ENCODE measurements at regions not wholly inside any gene's neighbourhood (a gene's known extent, or its start where the extent isn't known, plus 50 kb on each side); places are given as distances from the start of the nearest gene placed in this dataset.

DNA sequence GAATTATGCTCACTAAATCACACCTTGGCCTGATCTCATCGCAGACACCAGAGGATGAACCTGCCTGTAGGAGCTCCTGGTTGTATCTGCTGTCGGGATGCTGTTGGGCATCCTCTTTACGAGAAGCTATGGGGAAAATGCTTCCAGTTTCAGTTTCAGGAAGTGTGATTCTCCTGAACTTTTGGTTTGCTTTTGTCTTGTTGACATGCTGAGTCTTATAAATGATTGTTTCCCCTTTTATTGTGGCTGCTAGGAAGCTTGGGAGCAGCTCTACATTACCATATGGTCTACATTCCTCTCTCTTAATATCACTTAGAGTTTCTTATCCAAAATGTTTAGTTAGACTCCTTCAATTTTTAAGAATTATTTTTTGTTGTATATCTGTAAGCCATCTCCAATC, 227.5 kb downstream of the MTX2 start:
- DNase-seq (ENCODE audit: extremely low read depth in 1 of 2, low read depth in 1 of 2), result no peak

DNA sequence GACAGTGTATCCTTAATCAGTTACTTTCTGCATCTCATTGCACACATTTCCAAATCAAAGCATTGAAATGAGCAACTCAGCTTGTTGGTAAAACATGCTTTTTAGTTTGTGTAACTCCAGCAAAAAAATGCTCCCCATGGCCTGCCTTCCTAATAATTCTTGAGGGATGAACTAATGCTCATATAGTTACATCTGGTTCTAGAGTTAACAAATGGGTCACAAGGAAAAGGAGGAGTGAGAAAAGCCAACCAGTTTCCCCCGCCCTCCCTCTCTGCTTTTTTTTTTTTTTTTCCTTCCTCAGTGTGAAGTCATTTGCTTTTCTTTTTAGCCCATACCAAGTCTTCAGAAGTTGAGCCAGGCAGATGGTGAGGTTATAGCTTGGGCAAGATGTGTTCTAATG, 231.7 kb downstream of the MTX2 start:
- DNase-seq (ENCODE audit: extremely low read depth in 1 of 2, low read depth in 1 of 2), result no peak

DNA sequence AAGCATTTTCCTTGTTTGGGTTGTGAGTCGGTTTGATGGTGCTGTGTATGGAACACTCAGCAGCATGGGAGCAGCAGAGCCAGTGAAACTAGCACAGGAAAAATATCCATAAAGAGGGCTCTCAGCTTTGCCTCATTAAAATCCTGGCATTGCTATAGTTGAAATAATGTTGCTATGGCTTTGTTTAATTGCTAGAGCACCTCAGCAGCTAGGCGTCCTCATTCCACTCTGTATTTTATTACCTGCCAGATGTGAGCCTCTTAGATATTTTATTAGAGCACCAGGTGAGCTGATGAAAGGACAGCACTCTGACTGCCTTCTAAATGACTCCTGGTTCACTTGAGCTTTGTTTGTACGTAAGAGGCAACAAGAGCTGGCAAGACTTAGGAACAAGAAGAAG, 232.4 kb downstream of the MTX2 start:
- DNase-seq (ENCODE audit: extremely low read depth in 1 of 2, low read depth in 1 of 2), result no peak

DNA sequence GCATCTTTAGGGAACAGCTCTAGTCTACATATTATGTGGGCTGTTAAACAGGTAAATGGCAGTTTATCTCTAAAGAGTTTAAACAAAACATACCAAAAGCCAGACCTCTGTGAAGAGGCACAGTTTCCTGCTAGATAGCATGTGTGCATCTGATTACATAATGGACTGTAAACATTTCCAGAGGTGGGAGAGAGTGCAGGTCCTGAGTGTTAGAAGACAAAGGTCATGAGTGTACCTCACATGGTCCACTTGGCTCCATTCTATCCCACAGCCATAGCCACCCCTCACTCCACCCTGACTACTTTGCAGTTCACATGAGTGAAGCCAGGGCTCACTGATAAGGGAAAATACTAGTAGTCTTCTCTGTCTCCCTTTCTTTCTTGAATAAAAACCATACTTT, 233.4 kb downstream of the MTX2 start:
- DNase-seq (ENCODE audit: extremely low read depth in 1 of 2, low read depth in 1 of 2), result no peak

DNA sequence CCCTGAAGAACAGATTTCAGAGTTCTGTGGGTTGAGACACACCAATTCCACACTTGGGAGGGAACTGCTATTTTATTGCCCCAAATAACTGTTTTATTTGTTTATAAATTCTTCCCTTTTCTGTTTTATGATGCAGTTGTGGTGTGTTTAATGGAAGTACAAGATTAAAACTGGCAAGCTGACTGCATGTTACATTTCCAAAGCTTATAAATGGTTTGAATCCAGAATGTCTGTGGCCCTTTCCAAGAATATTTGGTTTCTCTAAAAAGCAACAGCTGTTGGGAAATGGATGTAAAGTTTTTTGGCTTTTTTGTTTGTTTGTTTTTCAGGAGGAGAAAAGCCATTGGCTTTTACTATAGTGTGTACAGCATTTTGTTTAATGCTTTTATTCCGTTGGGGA, 234.5 kb downstream of the MTX2 start:
- DNase-seq (ENCODE audit: extremely low read depth in 1 of 2, low read depth in 1 of 2), result no peak

DNA sequence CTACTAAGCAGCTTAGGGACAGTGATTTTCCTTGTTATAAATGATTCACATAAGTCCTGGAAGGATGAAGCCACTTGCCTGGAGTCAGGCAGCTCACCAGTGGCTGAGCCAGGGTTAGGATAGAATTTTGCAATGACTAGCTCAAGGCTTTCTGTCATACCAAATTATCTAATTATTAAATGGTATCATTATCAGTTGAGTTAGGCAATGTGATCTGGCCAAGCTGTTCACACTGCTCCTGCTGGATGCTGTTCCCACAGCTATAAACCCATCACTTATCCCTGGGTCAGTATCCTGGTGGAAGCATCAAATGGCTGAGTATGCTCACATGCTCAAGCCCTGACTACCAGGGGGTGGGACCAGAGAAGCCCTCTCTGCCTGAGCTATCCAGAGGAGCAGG, 235.2 kb downstream of the MTX2 start:
- DNase-seq (ENCODE audit: extremely low read depth in 1 of 2, low read depth in 1 of 2), result no peak

DNA sequence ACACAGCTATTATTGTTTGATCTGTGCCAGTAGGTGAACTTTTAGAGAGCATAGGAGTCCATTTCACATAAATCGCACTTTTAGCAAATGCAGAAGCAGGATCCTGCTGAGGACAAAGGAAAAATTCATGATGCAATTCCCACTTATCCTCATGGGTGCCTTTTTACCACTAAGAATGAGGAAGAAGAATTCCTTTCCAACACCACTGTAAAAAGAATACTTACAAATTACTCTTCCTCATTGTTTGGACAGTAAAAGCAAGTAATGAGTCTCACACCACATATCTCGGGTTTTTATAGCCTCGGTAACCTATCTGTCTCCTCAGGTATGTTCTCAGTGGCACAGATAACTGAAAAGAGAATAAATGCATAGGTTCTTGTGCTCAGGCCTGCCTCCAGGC, 238.5 kb downstream of the MTX2 start:
- no peak for DNase-seq (ENCODE audit: extremely low read depth in 1 of 2, low read depth in 1 of 2)

DNA sequence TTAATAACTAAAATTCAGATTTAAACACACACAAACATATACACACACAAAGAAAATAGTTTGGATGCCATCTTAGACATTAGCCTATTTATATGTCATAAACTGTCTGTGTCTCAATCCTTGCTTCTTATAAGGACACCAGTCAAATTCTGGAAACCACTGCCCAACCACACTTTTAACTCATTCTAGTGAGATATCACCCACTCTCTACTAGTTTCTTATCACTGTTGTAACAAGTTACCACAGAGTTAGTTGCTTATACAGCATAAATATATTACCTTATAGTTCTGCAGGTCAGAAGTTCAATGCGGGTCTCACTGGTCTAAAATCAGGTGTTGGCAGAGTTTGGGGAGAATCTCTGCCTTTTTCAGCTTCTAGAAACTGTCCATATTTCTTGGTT, 239.1 kb downstream of the MTX2 start:
- DNase-seq (ENCODE audit: extremely low read depth in 1 of 2, low read depth in 1 of 2), result no peak

DNA sequence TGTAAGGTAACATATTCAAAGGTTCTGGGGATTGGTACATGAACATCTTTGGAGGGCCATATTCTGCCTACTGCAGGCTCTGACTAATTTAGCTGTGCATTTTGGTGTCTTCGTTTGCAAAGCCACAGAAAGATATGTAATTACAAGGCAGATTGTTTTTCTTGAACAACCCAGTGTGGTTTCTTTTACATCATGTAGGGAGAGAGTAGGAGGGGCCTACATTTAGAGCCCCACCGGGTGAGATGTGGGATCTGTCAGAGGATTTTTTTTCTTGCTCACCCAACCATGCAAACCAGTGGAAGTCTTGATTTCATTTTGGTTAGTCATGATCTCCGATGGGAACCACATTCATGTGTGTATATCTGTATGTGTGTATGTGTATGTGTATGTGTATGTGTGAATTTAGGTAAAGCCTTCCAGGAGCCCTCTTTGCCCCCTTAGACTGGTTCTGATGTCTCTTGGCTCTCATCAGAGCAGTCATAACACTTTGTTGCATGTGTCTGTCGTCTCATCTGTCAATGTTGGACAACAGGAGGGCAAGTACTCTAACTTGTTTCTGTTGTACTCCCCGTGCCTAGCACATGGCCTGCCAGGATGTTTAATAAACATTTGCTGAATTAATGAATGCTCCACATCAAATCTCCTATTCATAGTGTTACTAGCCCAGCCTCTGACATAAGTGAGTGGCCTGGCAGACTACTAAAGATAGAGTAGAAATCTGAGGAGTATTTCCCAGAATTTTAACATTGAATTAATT, 239.9 kb downstream of the MTX2 start:
- no peak for DNase-seq (ENCODE audit: extremely low read depth in 1 of 2, low read depth in 1 of 2)

DNA sequence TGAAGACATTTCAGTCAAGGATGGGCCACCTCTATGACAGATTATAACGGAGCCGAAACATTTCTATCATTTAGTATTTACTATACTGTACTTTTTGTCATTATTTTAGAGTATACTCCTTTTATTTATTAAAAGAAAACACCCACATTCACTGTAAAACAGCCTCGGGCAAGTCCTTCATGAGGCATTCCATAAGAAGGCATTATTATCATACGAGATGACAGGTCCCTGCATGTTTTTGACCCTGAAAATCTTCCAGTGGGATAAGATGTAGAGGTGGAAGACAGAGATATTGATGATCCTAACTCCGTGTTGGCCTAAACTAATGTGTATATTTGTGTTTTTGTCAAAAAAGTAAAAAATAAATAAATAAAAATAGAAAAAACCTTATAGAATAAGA, 245.0 kb downstream of the MTX2 start:
- DNase-seq (ENCODE audit: extremely low read depth in 1 of 2, low read depth in 1 of 2), result no peak

DNA sequence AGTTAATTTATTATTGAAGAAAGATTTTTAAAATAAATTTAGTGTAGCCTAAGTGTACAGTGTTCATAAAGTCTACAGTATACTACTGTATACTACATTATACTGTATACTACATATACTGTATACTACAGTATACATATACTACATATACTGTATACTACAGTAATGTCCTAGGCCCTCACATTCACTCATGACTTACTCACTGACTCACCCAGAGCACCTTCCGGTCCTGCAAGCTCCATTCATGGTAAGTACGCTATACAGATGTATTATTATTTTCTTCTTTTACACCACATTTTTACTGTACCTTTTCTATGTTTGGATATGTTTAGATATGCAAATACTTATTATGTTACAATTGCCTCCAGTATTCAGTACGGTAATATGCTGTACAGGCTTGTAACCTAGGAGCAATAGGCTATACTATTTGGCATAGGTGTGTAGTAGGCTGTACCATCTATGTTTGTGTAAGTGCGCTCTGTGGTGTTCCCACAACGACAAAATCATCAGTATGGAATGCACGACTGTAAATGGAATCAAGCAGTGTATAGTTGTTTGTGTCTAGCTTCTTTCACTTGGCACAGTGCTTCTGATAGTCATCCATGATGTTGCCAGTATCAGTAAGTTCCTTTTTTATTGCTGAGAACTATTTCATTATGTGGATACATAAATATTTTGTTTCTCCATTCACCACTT, 245.7 kb downstream of the MTX2 start:
- no peak for DNase-seq (ENCODE audit: extremely low read depth in 1 of 2, low read depth in 1 of 2)

DNA sequence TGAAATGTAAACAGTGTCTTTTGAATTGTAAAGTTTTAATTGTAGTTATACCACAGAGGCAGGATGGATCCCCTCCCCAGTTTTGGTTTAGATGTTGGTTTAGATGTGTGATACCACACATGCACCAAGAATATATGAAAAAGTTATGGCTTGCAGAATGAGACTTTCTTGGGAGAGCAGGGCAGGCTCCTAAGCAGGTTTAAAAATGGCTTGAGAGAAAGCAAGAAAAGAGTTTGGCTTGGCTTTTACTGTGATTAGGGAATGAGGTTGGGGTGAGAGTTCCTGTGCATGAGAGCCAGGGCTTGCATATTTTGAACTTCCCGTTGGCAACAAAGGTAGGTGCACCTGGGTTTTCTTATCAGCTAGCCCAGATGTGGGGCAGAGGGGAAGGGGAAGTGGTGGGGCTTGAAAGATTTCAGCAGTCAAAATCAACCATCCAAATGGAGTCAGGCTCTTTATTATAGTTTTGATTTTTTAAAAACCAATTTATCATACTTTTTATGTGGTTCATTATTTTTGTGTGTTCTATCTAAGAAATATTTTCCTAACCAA, 246.9 kb downstream of the MTX2 start:
- no peak for DNase-seq (ENCODE audit: extremely low read depth in 1 of 2, low read depth in 1 of 2)

DNA sequence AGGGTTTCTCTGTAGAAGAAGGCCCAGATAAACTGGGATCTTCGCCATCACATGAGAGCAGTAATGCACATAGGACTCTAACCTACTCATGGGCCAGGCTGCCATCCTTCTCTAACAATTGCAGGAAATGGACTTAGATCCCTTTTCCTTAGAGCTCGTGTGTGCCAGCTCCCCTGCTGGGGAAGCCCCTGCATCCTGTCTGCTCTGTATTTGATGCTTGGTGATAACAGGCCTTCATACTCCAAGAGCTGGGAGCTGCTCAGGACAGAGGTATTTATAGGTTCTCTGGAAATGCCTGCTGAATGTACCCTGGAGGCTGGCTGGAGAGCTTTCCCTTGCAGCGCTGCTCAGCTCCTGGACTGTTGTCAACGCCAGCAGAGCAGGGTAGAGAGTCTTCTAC, 249.6 kb downstream of the MTX2 start:
- no peak for DNase-seq (ENCODE audit: extremely low read depth in 1 of 2, low read depth in 1 of 2)

DNA sequence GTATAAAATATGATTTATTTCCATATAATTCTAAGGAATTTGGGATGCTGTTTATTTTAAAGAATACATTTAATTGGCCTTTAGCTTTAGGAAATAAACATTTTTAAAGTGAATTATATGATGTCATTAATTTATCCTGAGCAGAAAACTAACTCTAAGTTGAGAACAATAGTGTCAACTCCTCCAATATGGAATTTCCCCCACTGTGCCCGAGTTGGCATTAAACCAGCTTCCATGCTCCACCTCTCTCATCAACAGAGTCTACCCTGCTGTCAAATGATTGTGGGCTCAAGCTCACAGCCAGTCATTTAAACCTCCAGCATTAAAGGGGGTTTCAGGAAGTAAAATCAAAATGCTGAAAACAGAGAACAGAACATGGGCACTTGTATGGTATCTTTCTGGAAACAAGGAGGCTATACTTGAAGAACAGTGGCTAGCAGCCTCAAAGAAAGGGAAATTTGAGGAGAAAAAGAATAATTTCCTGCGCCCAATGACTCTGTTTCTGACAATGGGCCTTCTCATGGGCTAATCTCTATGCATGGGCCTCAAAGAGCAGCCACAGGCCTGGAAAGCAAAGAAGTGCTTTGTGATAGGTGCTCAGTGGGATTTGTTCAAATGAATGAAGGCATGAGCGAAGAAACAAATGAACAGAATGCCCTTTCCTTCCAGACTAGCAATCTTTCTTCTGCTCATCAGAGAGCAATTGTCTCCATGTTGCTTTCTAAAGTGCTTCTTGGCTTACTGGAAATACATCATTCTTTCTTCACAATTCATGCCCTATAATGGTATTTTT, 252.8 kb downstream of the MTX2 start:
- no peak for DNase-seq (ENCODE audit: extremely low read depth in 1 of 2, low read depth in 1 of 2)

DNA sequence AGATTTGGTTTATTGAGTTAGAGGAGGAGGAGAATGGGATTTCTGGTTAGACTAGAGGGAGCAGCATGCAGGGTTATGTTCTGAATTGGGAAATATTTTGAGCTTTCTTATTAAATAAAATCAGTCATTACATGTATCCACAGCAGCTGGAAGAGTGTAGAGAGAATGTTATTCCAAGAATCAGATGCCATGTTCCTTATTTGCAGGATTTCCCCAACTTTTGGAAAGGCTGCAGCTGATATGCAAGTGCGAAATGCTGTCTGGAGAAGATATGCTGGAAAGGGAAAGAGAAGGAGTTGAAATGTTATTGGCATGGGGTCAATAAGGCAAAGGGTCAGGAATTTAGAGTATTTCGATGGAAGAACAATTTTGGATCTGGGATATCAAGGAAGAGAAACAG, 255.8 kb downstream of the MTX2 start:
- no peak for DNase-seq (ENCODE audit: extremely low read depth in 1 of 2, low read depth in 1 of 2)

DNA sequence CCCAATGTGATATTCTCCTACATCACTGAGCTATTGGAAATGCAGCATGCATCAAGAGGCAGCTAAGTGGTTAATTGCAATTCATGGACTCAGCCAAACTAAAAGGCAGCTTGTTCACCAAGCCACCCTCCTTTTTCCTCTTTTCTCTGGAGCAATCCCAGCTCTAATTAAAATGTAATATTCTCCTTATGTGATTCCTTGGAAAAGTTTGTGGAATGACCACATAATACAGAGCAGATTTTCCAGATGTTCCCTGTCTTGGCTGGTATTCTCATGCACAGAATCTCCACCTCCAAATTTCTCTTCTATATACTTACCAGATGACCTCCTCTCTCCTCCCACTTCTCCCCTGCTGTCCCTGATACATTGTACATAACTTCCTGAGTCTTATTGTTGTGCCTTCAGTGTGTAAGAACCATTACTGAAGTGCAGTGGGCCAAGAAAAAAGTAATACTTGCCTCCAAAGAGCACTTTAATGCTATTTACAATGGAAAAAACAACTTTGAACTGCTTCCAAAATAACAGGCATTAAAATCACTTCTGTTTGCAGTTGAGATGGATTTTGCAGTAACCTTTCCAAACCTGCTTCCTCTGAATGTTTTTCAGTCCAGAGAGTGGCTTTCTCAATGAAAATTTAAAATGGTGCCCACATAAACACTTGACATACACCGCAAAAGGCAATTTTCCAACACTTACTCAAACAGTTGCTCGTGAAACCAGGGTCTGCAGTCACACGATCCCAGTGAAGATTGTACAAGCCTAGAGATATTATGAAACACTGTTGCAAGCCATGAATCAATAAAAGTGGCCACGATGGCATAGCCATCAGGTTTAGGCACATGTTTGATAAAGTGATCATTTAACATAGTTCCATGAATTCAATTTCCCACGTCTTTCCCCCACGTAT, 258.0 kb downstream of the MTX2 start:
- DNase-seq (ENCODE audit: extremely low read depth in 1 of 2, low read depth in 1 of 2), result no peak

DNA sequence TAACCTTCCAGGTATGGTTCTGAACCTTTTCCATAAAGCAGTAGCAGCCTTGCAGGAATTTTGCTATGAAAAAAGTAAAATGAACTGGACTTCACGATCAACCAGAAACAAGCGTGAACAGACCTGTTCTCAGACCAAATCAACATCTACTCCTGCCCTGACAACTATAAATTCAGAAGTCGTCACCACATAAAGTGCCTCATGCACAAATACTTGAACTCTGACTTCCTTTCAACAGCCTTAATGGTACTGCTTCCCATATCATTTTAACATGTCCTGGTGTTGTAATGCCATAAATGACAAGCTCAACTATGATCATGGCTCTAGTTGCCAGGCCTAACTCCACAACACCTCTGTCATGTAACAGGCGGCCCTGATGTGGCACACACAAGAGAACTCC, 262.4 kb downstream of the MTX2 start:
- no peak for DNase-seq (ENCODE audit: extremely low read depth in 1 of 2, low read depth in 1 of 2)

DNA sequence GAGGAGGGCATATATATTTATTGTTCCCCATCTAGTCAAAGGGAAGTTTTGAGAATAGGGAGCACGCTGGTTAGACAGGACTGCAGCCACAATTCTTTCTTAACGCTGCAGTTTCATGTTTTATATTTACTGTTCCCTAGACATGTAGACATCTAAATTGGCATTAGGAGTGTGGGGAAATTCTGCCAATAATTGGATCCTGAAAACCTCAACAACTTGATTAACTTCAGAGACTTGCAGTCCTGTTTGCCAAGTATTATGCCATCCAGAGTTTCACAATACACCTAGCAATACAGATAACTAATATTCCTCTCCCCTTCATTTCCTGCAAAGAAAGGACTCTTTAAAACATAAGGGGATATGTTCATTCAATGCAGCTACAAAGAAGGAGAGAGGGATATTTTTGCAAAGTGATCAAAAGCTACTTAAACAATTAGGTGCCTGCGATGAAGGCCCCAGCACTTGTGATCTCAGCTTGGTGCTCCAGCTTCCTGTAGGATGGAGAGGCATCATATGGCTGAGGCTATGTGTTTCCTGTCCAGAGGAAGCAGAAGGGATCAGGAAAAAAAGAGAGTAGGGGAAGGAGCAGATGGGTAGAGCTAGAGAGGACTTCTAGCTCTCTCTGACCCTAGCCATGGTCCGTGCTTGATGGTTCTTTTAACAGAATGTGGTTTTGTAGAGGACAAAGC, 264.4 kb downstream of the MTX2 start:
- no peak for DNase-seq (ENCODE audit: extremely low read depth in 1 of 2, low read depth in 1 of 2)

DNA sequence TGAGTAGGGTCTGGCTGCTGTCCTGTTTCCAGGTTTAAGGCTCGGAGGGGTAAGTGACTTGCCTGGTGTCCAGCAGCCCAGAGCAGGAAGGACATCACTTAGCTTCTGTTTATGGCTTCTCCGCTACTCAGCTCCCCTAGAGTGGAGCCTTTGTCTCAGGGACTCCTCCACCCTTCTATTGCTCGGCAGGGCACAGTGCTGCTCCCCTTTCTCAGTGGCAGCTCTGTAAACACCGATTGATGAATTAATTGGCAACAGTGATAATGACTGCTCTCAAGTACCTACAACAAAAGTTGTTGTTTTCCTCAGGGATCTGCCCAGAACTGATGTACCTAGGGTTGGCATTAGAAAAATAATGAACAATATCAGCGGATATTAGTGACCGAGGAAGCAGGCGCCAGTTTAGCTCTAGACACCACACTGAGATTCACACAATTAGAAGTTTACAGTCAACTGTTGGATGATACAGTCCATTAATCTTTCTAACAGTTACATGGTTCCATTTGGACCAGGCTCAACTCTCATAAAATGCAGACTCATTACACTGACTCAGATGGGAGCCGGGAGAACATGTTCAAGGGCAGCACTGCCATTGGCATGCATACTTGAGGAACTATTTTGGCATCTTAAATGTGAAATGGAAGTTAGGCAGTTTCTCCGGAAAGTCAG, 265.7 kb downstream of the MTX2 start:
- DNase-seq (ENCODE audit: extremely low read depth in 1 of 2, low read depth in 1 of 2), result no peak
